Caco-2 (cell line): ENCODE measurements at regions not wholly inside any gene's neighbourhood (a gene's known extent, or its start where the extent isn't known, plus 50 kb on each side); places are given as distances from the start of the nearest gene placed in this dataset.

Experiments
- BruUV-seq: library from RNA; stranded (reverse); fragments of 400-500 nt; replicated peaks from 2 replicates; lab custom pipeline; 2021; lab: Mats Ljungman, UMichigan
- CTCF ChIA-PET: fragments of 300-600 bp; sonication (Branson Sonifier 250); formaldehyde crosslinking; loops from one replicate; lab custom pipeline; 2022; ENCODE audit warnings: antibody characterized with exemption; lab: Charles Lee
- POLR2A ChIA-PET: fragments of 300-600 bp; sonication (Branson Sonifier 250); formaldehyde crosslinking; loops from one replicate; lab custom pipeline; 2022; ENCODE audit warnings: antibody characterized with exemption; lab: Charles Lee
- DNase-seq, 2 experiments: peaks; one replicate each; pipeline versions ENCODE4 v3.0.0 to v3.0.0-alpha.2; 2020 to 2022
- H3K27me3 ChIP-seq: replicated peaks from 2 replicates; pipeline ENCODE4 v1.6.0; 2011; ENCODE audit warnings: low read length; ENCODE audit not compliant: control insufficient read depth, insufficient read depth
- H3K36me3 ChIP-seq: 2 replicates; pipeline ENCODE4 v1.5.1; 2011; ENCODE audit warnings: low read length; ENCODE audit not compliant: control insufficient read depth, insufficient read depth
- H3K4me1 ChIP-seq: fragments of 250-450 bp; sonication (Bioruptor Pico); 2 replicates; pipeline ENCODE4 v1.5.1; 2020; ENCODE audit warnings: mild to moderate bottlenecking
- H3K4me3 ChIP-seq: 2 replicates; pipeline ENCODE4 v1.5.1; 2011; ENCODE audit warnings: low read depth, mild to moderate bottlenecking, control low read depth, low read length
- H3K9me3 ChIP-seq: fragments of 250-450 bp; sonication (Bioruptor Pico); 2 replicates; pipeline ENCODE4 v1.5.1; 2020; ENCODE audit warnings: mild to moderate bottlenecking, moderate library complexity
- H3K27ac Mint-ChIP-seq: one replicate; pipeline ENCODE4 v1.8.0; 2022; ENCODE audit warnings: mixed read lengths; ENCODE audit not compliant: unreplicated experiment
- H3K27me3 Mint-ChIP-seq: one replicate; pipeline ENCODE4 v1.8.0; 2022; ENCODE audit warnings: mixed read lengths; ENCODE audit not compliant: insufficient read depth, unreplicated experiment
- H3K36me3 Mint-ChIP-seq: one replicate; pipeline ENCODE4 v1.8.0; 2022; ENCODE audit warnings: mild to moderate bottlenecking, mixed read lengths; ENCODE audit not compliant: insufficient read depth, unreplicated experiment
- H3K4me1 Mint-ChIP-seq: one replicate; pipeline ENCODE4 v1.8.0; 2022; ENCODE audit warnings: low read depth, mixed read lengths; ENCODE audit not compliant: unreplicated experiment
- H3K4me3 Mint-ChIP-seq: one replicate; pipeline ENCODE4 v1.8.0; 2022; ENCODE audit warnings: mild to moderate bottlenecking, moderate library complexity, mixed read lengths; ENCODE audit not compliant: unreplicated experiment
- H3K9me3 Mint-ChIP-seq: one replicate; pipeline ENCODE4 v1.8.0; 2022; ENCODE audit warnings: mixed read lengths; ENCODE audit not compliant: unreplicated experiment
- CTCF ChIP-seq, 2 experiments: fragments of 200-600 bp in 1 of 2; IDR thresholded peaks; 1 replicate in 1 of 2; 2 replicates in 1 of 2; pipeline versions ENCODE4 v1.5.1 to v1.8.0; 2011 to 2022; ENCODE audit warnings: antibody characterized with exemption in 1 of 2, control low read depth in 1 of 2, inconsistent platforms in 1 of 2, low read depth in 1 of 2, low read length in 1 of 2, mild to moderate bottlenecking in 1 of 2, moderate library complexity in 1 of 2; ENCODE audit not compliant: insufficient read depth in 1 of 2, severe bottlenecking in 1 of 2, unreplicated experiment in 1 of 2
- intact Hi-C: fragments of 100-400 bp; cut with micrococcal nuclease; formaldehyde crosslinking; loops from one replicate; pipeline ENCODE4 v1.10.0; 2022; ENCODE audit not compliant: unreplicated experiment

DNA sequence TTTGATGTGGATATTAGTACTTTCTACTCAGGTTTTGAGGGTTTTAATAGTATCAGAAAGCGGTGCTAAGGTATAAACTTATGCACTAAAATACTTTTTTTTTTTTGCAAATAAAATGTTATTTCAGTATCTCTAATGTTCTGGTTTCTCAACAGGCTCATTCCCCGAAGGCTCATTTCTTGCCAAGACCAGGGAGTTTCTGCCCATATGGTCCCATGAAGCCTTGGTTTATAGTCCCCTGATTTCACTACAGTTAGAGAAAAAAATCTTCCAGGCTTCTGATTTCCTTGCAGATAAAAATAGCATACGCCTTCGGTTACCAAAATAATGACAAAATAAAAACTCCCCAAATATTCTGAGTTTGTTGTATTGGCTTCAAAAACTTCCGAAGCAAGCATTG is 814.2 kb upstream of the PABPC4L start:
- Histone ChIP-seq H3K4me1 (peaks cover 13% of the 10 kb centered on the region), H3K36me3 (no peaks in the 10 kb centered on the region), H3K9me3 (peaks cover 4% of the 10 kb centered on the region), H3K4me3 (no peak overlapping the region), H3K27me3 (no peaks in the 10 kb centered on the region)
- ChIA-PET CTCF (no interaction called here), POLR2A (no interaction called here)
- no peak overlapping the region for H3K4me3 Mint-ChIP-seq
- peaks cover 11% of the 10 kb centered on the region for H3K9me3 Mint-ChIP-seq
- no peak for TF ChIP-seq CTCF (IDR thresholded peaks at IDR 0.05; ENCODE audit: insufficient read depth in 1 of 2, low read depth in 1 of 2, low read length in 1 of 2, severe bottlenecking in 1 of 2, unreplicated experiment in 1 of 2)
- BruUV-seq: no TSS peak
- no peak for DNase-seq
- H3K4me1 Mint-ChIP-seq: peaks cover 7% of the 10 kb centered on the region
- no peaks in the 10 kb centered on the region for H3K36me3 Mint-ChIP-seq
- no peaks in the 10 kb centered on the region for H3K27me3 Mint-ChIP-seq
- intact Hi-C loops: no loop called here
- no peak overlapping the region for H3K27ac Mint-ChIP-seq

DNA sequence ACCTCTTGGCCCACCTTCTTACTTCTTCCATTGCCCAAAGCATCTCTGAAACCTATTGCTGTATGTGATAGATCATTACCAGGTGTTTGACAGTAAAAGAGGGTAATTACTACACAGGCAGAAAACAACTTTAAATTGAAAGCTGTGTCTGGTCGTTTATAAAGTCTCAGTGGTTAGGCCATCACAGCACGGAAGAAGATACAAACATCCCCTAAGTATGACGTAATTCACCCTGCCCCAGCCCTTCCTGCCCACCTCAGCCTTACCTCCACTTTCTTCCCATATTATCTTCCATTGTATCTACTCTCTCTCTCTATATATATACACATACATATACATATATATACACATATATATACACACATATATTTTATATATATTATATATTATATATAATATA is 805.8 kb upstream of the PABPC4L start:
- ChIA-PET POLR2A (no interaction called here), CTCF (no interaction called here)
- no peaks in the 10 kb centered on the region for H3K27me3 Mint-ChIP-seq
- H3K4me1 Mint-ChIP-seq: no peaks in the 10 kb centered on the region
- H3K9me3 ChIP-seq: no peaks in the 10 kb centered on the region
- H3K27ac Mint-ChIP-seq: no peak overlapping the region
- no peaks in the 10 kb centered on the region for H3K4me1 ChIP-seq
- no peak overlapping the region for H3K4me3 ChIP-seq
- intact Hi-C loops: no loop called here
- no peaks in the 10 kb centered on the region for H3K36me3 Mint-ChIP-seq
- no peaks in the 10 kb centered on the region for H3K36me3 ChIP-seq
- DNase-seq: no peak
- H3K9me3 Mint-ChIP-seq: no peaks in the 10 kb centered on the region
- no TSS peak for BruUV-seq
- no peak overlapping the region for H3K4me3 Mint-ChIP-seq
- H3K27me3 ChIP-seq: no peaks in the 10 kb centered on the region
- no peak for TF ChIP-seq CTCF (IDR thresholded peaks at IDR 0.05; ENCODE audit: insufficient read depth in 1 of 2, low read depth in 1 of 2, low read length in 1 of 2, severe bottlenecking in 1 of 2, unreplicated experiment in 1 of 2)

DNA sequence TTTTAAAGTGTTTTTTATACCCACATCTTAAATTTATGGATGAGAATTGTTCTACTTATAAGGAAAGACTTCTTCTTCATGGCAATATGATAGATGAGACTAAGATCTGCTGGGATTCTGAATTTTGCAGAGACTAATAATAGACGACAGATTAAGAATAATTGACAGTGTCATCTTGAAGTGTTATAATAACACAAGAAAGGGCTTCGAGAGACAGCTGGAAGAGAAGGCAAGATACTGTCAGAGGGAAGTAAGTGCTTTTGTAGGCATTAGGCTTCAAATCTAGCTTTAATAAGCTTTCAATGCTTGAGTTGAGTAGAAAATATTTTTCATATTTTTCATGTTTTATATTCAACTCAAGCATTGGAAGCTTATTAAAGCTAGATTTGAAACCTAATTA is 797.6 kb upstream of the PABPC4L start:
- no peaks in the 10 kb centered on the region for H3K27me3 Mint-ChIP-seq
- H3K27ac Mint-ChIP-seq: no peak overlapping the region
- H3K9me3 Mint-ChIP-seq: no peaks in the 10 kb centered on the region
- intact Hi-C loops: no loop called here
- no TSS peak for BruUV-seq
- Histone ChIP-seq H3K4me1 (no peaks in the 10 kb centered on the region), H3K27me3 (no peaks in the 10 kb centered on the region), H3K4me3 (no peak overlapping the region), H3K36me3 (no peaks in the 10 kb centered on the region), H3K9me3 (no peaks in the 10 kb centered on the region)
- no peaks in the 10 kb centered on the region for H3K4me1 Mint-ChIP-seq
- CTCF ChIA-PET: no interaction called here
- TF ChIP-seq CTCF (IDR thresholded peaks at IDR 0.05; ENCODE audit: insufficient read depth in 1 of 2, low read depth in 1 of 2, low read length in 1 of 2, severe bottlenecking in 1 of 2, unreplicated experiment in 1 of 2): no peak
- H3K4me3 Mint-ChIP-seq: no peak overlapping the region
- DNase-seq: no peak
- POLR2A ChIA-PET: no interaction called here
- no peaks in the 10 kb centered on the region for H3K36me3 Mint-ChIP-seq
